ENCODE measurements at regions not wholly inside any gene's neighbourhood (a gene's known extent, or its start where the extent isn't known, plus 50 kb on each side); places are given as distances from the start of the nearest gene placed in this dataset.
"Not testable (repeated sequence)": the region's sequence is repeated elsewhere in the genome, so short reads cannot be mapped to it uniquely, and the experiment has no call there.

DNA sequence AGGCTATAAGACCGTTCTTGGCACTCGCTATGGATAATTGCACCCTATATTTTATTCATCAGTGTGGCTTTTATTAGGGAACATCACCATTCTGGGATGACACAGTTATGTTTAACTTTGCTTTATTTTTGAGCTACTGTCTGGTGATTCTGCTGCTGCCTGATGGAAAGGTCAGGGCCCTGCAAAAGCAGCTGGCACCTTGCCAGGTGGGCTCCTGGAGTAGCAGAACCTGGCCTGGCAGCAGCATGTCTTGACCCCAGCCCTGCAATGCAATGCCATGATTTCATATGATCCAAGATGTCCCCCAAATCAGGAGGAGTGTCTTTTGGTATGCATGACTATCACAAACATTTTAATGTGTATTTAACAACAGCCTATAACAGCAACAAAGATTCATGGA, 228.4 kb upstream of the RSPO3 start:
- intact Hi-C loops (cut with DNase I; ENCODE audit: low total_unique reads), result no loop called here
- H3K4me1 ChIP-seq, result no peaks in the 10 kb centered on the region
- no peaks in the 10 kb centered on the region for H3K36me3 ChIP-seq
- no peak overlapping the region for H3K27ac ChIP-seq
- H3K27me3 ChIP-seq, result no peaks in the 10 kb centered on the region
- H3K9me3 ChIP-seq, result no peaks in the 10 kb centered on the region
- no peak for DNase-seq
- TF ChIP-seq POLR2A (IDR thresholded peaks at IDR 0.05), result no peak
- TF ChIP-seq, protein P1, sequence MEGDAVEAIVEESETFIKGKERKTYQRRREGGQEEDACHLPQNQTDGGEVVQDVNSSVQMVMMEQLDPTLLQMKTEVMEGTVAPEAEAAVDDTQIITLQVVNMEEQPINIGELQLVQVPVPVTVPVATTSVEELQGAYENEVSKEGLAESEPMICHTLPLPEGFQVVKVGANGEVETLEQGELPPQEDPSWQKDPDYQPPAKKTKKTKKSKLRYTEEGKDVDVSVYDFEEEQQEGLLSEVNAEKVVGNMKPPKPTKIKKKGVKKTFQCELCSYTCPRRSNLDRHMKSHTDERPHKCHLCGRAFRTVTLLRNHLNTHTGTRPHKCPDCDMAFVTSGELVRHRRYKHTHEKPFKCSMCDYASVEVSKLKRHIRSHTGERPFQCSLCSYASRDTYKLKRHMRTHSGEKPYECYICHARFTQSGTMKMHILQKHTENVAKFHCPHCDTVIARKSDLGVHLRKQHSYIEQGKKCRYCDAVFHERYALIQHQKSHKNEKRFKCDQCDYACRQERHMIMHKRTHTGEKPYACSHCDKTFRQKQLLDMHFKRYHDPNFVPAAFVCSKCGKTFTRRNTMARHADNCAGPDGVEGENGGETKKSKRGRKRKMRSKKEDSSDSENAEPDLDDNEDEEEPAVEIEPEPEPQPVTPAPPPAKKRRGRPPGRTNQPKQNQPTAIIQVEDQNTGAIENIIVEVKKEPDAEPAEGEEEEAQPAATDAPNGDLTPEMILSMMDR (IDR thresholded peaks at IDR 0.05), result no peak
- H3K4me3 ChIP-seq, result no peak overlapping the region

DNA sequence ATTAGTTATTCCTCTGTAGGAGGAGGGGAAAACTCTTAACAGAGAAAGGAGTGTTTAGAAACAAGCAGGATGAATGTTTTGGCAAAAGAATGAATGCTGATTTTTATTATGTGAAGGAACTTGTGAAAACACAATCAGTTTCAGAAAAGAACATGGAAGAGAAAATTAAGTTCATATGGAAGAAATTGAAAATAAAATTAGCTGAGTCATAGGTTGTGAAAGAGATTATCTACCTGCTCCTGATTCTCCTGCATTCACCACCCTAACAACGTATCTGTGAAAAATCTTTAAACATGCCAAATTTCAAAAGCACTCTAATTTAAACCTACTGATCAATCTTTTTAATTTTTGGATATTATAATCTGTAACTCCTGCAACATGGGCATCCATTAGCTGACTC, 227.3 kb upstream of the RSPO3 start:
- Histone ChIP-seq H3K9me3 (no peaks in the 10 kb centered on the region), H3K4me1 (no peaks in the 10 kb centered on the region), H3K27ac (no peak overlapping the region), H3K27me3 (no peaks in the 10 kb centered on the region), H3K4me3 (no peak overlapping the region), H3K36me3 (no peaks in the 10 kb centered on the region)
- intact Hi-C loops (cut with DNase I; ENCODE audit: low total_unique reads), result no loop called here
- no peak for DNase-seq
- TF ChIP-seq, protein P1 (IDR thresholded peaks at IDR 0.05), result no peak
- TF ChIP-seq POLR2A (IDR thresholded peaks at IDR 0.05), result no peak

DNA sequence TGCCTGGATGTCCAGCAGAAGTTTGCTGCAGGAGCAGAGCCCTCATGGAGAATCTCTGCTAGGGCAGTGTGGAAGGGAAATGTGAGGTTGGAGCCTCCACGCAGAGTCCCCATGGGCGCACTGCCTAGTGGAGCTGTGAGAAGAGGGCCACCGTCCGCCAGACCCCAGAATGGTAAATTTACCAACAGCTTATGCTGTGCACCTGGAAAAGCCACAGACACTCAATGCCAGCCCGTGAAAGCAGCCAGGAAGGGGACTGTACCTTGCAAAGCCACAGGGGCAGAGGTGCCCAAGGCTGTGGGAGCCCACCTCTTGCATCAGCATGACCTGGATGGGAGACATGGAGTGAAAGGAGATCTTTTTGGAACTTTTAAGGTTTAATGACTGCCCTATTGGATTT, 225.6 kb upstream of the RSPO3 start:
- H3K27me3 ChIP-seq; intact Hi-C loops (cut with DNase I; ENCODE audit: low total_unique reads); H3K4me1 ChIP-seq; H3K4me3 ChIP-seq; H3K27ac ChIP-seq; H3K36me3 ChIP-seq; DNase-seq; H3K9me3 ChIP-seq: not testable (repeated sequence)

DNA sequence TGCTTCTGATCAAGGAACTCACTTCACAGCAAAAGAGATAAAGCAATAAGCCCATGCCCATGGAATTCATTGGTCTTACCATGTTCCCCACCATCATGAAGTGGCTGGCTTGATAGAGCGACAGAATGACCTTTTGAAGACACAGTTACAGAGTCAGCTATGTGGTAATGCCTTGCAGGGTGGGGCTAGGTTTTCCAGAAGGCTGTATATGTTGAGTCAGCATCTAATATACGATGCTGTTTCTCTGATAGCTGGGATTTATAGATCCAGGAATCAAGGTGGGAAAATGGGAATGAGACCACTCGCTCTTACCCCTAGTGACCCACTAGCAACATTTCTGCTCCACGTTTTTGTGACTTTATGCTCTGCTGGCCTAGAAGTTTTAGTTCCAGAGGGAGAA, 220.7 kb upstream of the RSPO3 start:
- H3K9me3 ChIP-seq, result no peaks in the 10 kb centered on the region
- no peaks in the 10 kb centered on the region for H3K36me3 ChIP-seq
- intact Hi-C loops (cut with DNase I; ENCODE audit: low total_unique reads), result no loop called here
- TF ChIP-seq, protein P1 (IDR thresholded peaks at IDR 0.05), result no peak
- TF ChIP-seq POLR2A (IDR thresholded peaks at IDR 0.05), result no peak
- H3K4me1 ChIP-seq, result no peaks in the 10 kb centered on the region
- no peak overlapping the region for H3K4me3 ChIP-seq
- no peaks in the 10 kb centered on the region for H3K27me3 ChIP-seq
- H3K27ac ChIP-seq, result no peak overlapping the region
- DNase-seq, result no peak

DNA sequence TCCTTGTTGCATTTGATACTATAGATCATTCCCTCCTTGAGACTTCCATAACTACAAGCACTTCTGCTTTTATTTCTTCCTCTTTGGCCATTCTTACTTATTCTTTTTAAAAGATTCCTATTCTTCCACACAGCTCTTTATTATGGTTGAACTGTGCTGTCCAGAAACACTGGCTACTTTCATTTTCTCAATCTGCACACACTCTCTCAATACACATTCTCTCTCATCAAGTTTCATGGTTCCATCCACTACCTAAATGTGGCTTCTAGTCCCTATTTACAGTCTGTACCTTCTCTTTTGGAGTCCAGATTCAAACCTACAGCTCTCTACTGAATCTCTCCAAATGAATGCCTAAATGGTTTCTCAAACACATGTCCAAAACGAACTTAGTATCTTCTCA, 214.3 kb upstream of the RSPO3 start:
- Histone ChIP-seq H3K9me3 (no peaks in the 10 kb centered on the region), H3K4me3 (no peak overlapping the region), H3K27ac (no peak overlapping the region), H3K4me1 (no peaks in the 10 kb centered on the region), H3K27me3 (no peaks in the 10 kb centered on the region), H3K36me3 (no peaks in the 10 kb centered on the region)
- DNase-seq, result no peak
- intact Hi-C loops (cut with DNase I; ENCODE audit: low total_unique reads), result no loop called here
- TF ChIP-seq, protein P1 (IDR thresholded peaks at IDR 0.05), result no peak
- no peak for TF ChIP-seq POLR2A (IDR thresholded peaks at IDR 0.05)

DNA sequence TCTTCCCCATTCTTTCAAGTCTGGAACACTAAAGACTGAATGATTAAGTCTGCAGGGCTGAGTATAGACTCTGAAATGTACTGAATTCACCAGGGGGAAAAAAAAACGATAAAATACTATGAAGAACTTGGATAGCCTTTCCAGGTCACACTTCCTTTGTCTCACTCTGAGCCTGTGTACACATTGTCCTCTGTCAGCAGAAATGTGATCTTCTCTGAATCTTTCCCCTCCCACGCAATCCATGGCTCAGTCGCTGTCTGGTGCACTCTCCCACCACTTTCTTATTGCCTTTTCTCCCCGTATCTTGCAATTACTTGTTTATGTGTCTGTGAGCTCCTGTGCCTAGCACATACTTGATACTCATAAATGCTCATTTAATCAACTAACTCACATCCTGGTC, 212.6 kb upstream of the RSPO3 start:
- H3K27ac ChIP-seq, result no peak overlapping the region
- TF ChIP-seq POLR2A (IDR thresholded peaks at IDR 0.05), result no peak
- TF ChIP-seq, protein P1 (IDR thresholded peaks at IDR 0.05), result no peak
- no peak for DNase-seq

More for the DNA sequence above, 212.6 kb upstream of the RSPO3 start:
- Histone ChIP-seq H3K9me3 (no peaks in the 10 kb centered on the region), H3K36me3 (no peaks in the 10 kb centered on the region), H3K4me3 (no peak overlapping the region), H3K4me1 (no peaks in the 10 kb centered on the region), H3K27me3 (no peaks in the 10 kb centered on the region)
- intact Hi-C loops (cut with DNase I; ENCODE audit: low total_unique reads), result no loop called here
